Type B pancreatic cell (in vitro differentiated cells): ENCODE measurements at regions not wholly inside any gene's neighbourhood (a gene's known extent, or its start where the extent isn't known, plus 50 kb on each side); places are given as distances from the start of the nearest gene placed in this dataset.

ENCODE experiments used
- DNase-seq: peaks from one replicate; pipeline ENCODE4 v3.0.0; 2021; ENCODE audit warnings: mixed read lengths; ENCODE audit not compliant: unreplicated experiment; ENCODE audit errors: extremely low spot score
- H3K27ac Mint-ChIP-seq: 2 replicates; pipeline ENCODE4 v1.8.0; 2021; ENCODE audit warnings: mild to moderate bottlenecking, mixed read lengths
- H3K27me3 Mint-ChIP-seq: 2 replicates; pipeline ENCODE4 v1.8.0; 2021; ENCODE audit warnings: mixed read lengths
- H3K36me3 Mint-ChIP-seq: 2 replicates; pipeline ENCODE4 v1.8.0; 2021; ENCODE audit warnings: mixed read lengths
- H3K4me1 Mint-ChIP-seq: one replicate; pipeline ENCODE4 v1.8.0; 2021; ENCODE audit warnings: mixed read lengths; ENCODE audit not compliant: unreplicated experiment
- H3K4me3 Mint-ChIP-seq: 2 replicates; pipeline ENCODE4 v1.8.0; 2021; ENCODE audit warnings: mild to moderate bottlenecking, mixed read lengths
- H3K9me3 Mint-ChIP-seq: 2 replicates; pipeline ENCODE4 v1.8.0; 2021; ENCODE audit warnings: mixed read lengths
- TF ChIP-seq, protein P1 (sequence below): fragments of 200-600 bp; sonication (generic); conservative IDR thresholded peaks from 2 replicates; pipeline ENCODE4 v1.5.0; 2021; ENCODE audit warnings: antibody characterized with exemption, mild to moderate bottlenecking

- Mint-ChIP-seq H3K4me3 (no peak overlapping the region), H3K9me3 (peaks cover 10% of the 10 kb centered on the region), H3K27ac (no peak overlapping the region), H3K36me3 (no peaks in the 10 kb centered on the region), H3K27me3 (peaks cover 3% of the 10 kb centered on the region), H3K4me1 (peaks cover 3% of the 10 kb centered on the region)
- TF ChIP-seq, protein P1, sequence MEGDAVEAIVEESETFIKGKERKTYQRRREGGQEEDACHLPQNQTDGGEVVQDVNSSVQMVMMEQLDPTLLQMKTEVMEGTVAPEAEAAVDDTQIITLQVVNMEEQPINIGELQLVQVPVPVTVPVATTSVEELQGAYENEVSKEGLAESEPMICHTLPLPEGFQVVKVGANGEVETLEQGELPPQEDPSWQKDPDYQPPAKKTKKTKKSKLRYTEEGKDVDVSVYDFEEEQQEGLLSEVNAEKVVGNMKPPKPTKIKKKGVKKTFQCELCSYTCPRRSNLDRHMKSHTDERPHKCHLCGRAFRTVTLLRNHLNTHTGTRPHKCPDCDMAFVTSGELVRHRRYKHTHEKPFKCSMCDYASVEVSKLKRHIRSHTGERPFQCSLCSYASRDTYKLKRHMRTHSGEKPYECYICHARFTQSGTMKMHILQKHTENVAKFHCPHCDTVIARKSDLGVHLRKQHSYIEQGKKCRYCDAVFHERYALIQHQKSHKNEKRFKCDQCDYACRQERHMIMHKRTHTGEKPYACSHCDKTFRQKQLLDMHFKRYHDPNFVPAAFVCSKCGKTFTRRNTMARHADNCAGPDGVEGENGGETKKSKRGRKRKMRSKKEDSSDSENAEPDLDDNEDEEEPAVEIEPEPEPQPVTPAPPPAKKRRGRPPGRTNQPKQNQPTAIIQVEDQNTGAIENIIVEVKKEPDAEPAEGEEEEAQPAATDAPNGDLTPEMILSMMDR, result no peak
- no peak for DNase-seq
Observed at GRCh38 chr16:54526916-54527315, 240.3 kb upstream of the IRX3 start.

DNA sequence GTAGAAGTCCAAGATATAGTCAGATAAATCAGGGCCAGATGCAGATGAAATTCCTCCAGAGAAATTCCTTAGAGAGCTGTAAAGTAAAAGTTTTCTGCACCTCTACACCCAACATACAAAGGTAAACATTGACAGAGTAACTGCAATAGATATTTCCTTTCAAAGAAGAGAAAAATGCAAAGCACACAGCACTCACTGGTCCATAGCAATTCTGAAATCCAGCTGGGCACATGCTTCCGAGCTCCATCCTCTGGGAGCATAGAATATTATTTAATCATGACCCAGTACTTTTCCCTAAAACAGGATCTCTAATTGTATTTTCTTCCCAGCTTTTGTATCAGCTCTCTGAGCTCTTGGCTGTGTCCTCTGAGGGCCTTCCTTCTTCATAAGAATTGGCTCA, 239.5 kb upstream of the IRX3 start:
- H3K4me1 Mint-ChIP-seq, result peaks cover 3% of the 10 kb centered on the region
- TF ChIP-seq, protein P1, result no peak
- peaks cover 3% of the 10 kb centered on the region for H3K27me3 Mint-ChIP-seq
- no peak for DNase-seq
- H3K27ac Mint-ChIP-seq, result no peak overlapping the region
- no peaks in the 10 kb centered on the region for H3K36me3 Mint-ChIP-seq
- no peak overlapping the region for H3K4me3 Mint-ChIP-seq
- H3K9me3 Mint-ChIP-seq, result peaks cover 10% of the 10 kb centered on the region

DNA sequence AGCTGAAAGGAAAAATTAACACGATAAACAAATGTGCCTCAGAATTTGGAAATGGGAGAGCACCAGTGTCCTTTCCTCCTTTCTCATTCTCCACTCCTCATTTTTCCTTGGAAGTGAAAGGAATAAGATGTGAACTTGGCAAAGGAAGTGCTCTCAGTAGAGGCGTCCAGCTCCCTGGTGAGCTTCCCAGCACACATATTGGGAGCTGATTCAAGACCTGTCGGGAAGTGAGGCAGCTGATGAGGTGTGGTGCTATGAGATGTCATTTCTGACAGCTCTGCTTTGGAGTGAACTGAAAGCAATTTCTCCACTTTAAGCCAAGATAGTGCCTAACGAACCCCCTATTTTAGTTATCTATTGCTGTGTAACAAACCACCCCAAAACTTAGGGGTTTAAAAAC, 238.5 kb upstream of the IRX3 start:
- no peak overlapping the region for H3K27ac Mint-ChIP-seq

GRCh38 chr16:54522584-54522983, 236.0 kb upstream of the IRX3 start:
- TF ChIP-seq, protein P1, result no peak
- Mint-ChIP-seq H3K27me3 (peaks cover under 1% of the 10 kb centered on the region), H3K4me3 (no peak overlapping the region), H3K27ac (no peak overlapping the region), H3K4me1 (peaks cover 3% of the 10 kb centered on the region), H3K9me3 (peaks cover 14% of the 10 kb centered on the region), H3K36me3 (no peaks in the 10 kb centered on the region)
- DNase-seq, result no peak

More for the DNA sequence above, 238.5 kb upstream of the IRX3 start:
- no peak overlapping the region for H3K4me3 Mint-ChIP-seq
- no peak for DNase-seq
- H3K9me3 Mint-ChIP-seq, result peaks cover 10% of the 10 kb centered on the region
- peaks cover 3% of the 10 kb centered on the region for H3K4me1 Mint-ChIP-seq
- no peaks in the 10 kb centered on the region for H3K36me3 Mint-ChIP-seq
- peaks cover 3% of the 10 kb centered on the region for H3K27me3 Mint-ChIP-seq
- TF ChIP-seq, protein P1, result no peak

- DNase-seq, result no peak
- no peaks in the 10 kb centered on the region for H3K36me3 Mint-ChIP-seq
- H3K9me3 Mint-ChIP-seq, result peaks cover 17% of the 10 kb centered on the region
- peaks cover 7% of the 10 kb centered on the region for H3K27me3 Mint-ChIP-seq
- peaks cover 3% of the 10 kb centered on the region for H3K4me1 Mint-ChIP-seq
- TF ChIP-seq, protein P1, result no peak
- H3K27ac Mint-ChIP-seq, result no peak overlapping the region
- H3K4me3 Mint-ChIP-seq, result no peak overlapping the region
Observed at GRCh38 chr16:54521327-54521726, 234.7 kb upstream of the IRX3 start.

GRCh38 chr16:54519161-54519695, 232.6 kb upstream of the IRX3 start:
- no peak for DNase-seq
- no peak overlapping the region for H3K4me3 Mint-ChIP-seq
- H3K27me3 Mint-ChIP-seq, result peaks cover 7% of the 10 kb centered on the region
- TF ChIP-seq, protein P1, result no peak
- peaks cover 3% of the 10 kb centered on the region for H3K4me1 Mint-ChIP-seq
- H3K36me3 Mint-ChIP-seq, result no peaks in the 10 kb centered on the region
- peaks cover 18% of the 10 kb centered on the region for H3K9me3 Mint-ChIP-seq
- H3K27ac Mint-ChIP-seq, result no peak overlapping the region
